ENCODE measurements at regions not wholly inside any gene's neighbourhood (a gene's known extent, or its start where the extent isn't known, plus 50 kb on each side); places are given as distances from the start of the nearest gene placed in this dataset.

DNA sequence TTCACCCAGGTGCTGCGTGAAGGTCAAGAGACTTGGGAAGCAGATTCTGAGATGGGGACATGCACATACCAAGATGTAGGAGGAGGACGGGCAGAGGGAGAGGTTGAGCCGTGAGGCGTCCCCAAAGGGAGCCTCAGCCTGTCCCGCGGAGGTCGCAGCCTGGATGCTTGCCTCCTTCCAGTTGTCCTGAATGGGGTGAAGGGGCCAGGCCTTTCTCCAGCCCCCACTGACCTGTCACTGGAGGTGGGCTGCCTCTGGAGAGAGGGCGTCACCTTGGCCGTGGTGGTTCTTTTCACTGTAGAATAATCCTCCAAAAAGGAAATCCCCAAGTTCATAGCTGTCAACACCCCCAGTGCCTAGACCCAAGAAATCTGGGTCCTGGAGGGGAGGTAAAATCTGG is 283.0 kb upstream of the VSTM2A start:
- ATAC-seq: no peak
- TF ChIP-seq ZFP30 (CRISPR knock-in tag; IDR thresholded peaks at IDR 0.05): no peak
- TF ChIP-seq, protein P1, sequence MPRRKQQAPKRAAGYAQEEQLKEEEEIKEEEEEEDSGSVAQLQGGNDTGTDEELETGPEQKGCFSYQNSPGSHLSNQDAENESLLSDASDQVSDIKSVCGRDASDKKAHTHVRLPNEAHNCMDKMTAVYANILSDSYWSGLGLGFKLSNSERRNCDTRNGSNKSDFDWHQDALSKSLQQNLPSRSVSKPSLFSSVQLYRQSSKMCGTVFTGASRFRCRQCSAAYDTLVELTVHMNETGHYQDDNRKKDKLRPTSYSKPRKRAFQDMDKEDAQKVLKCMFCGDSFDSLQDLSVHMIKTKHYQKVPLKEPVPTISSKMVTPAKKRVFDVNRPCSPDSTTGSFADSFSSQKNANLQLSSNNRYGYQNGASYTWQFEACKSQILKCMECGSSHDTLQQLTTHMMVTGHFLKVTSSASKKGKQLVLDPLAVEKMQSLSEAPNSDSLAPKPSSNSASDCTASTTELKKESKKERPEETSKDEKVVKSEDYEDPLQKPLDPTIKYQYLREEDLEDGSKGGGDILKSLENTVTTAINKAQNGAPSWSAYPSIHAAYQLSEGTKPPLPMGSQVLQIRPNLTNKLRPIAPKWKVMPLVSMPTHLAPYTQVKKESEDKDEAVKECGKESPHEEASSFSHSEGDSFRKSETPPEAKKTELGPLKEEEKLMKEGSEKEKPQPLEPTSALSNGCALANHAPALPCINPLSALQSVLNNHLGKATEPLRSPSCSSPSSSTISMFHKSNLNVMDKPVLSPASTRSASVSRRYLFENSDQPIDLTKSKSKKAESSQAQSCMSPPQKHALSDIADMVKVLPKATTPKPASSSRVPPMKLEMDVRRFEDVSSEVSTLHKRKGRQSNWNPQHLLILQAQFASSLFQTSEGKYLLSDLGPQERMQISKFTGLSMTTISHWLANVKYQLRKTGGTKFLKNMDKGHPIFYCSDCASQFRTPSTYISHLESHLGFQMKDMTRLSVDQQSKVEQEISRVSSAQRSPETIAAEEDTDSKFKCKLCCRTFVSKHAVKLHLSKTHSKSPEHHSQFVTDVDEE (CRISPR knock-in tag; IDR thresholded peaks at IDR 0.05): no peak
- TF ChIP-seq ZNF565 (CRISPR knock-in tag; conservative IDR thresholded peaks at IDR 0.05; ENCODE audit: low read depth): no peak
- no peak for TF ChIP-seq ZFP3 (CRISPR knock-in tag; IDR thresholded peaks at IDR 0.05)
- TF ChIP-seq PPARA (CRISPR knock-in tag; IDR thresholded peaks at IDR 0.05; ENCODE audit: borderline replicate concordance): no peak

DNA sequence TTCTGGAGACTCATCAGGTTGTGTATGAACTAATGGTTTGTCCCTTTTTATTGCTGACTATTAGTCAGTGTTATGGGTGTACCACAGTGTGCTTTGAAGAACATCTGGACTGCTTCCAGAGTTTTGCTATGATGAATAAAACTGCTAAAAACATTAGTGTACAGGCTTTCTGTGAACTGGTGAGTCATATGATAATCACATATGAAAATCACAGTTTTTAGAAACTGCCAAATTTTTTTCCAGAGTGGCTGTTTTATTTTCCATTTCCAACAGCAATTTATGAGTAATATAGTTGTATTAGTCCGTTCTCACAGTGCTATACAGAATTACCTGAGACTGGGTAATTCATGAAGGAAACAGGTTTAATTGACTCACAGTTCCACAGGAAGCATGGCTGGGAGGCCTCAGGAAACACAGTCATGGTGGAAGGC is 281.2 kb upstream of the VSTM2A start:
- no peak for ATAC-seq
- TF ChIP-seq TCF4 (CRISPR knock-in tag; IDR thresholded peaks at IDR 0.05; ENCODE audit: borderline replicate concordance) (no peak), ZFP3 (CRISPR knock-in tag; IDR thresholded peaks at IDR 0.05) (no peak), CSDC2 (CRISPR knock-in tag; IDR thresholded peaks at IDR 0.05) (no peak), PPARA (CRISPR knock-in tag; IDR thresholded peaks at IDR 0.05; ENCODE audit: borderline replicate concordance) (no peak), TOX (CRISPR knock-in tag; IDR thresholded peaks at IDR 0.05; ENCODE audit: borderline replicate concordance) (no peak), ZC3H10 (CRISPR knock-in tag; IDR thresholded peaks at IDR 0.05) (no peak), GLIS3 (CRISPR knock-in tag; IDR thresholded peaks at IDR 0.05) (no peak), ZFP30 (CRISPR knock-in tag; IDR thresholded peaks at IDR 0.05) (no peak), ZNF70 (CRISPR knock-in tag; IDR thresholded peaks at IDR 0.05) (no peak), ZNF8 (CRISPR knock-in tag; IDR thresholded peaks at IDR 0.05) (no peak), BACH2 (CRISPR knock-in tag; IDR thresholded peaks at IDR 0.05; ENCODE audit: borderline replicate concordance) (no peak), RARB (CRISPR knock-in tag; IDR thresholded peaks at IDR 0.05) (no peak)
- TF ChIP-seq, protein P1 (CRISPR knock-in tag; IDR thresholded peaks at IDR 0.05): no peak
- TF ChIP-seq, protein P2, sequence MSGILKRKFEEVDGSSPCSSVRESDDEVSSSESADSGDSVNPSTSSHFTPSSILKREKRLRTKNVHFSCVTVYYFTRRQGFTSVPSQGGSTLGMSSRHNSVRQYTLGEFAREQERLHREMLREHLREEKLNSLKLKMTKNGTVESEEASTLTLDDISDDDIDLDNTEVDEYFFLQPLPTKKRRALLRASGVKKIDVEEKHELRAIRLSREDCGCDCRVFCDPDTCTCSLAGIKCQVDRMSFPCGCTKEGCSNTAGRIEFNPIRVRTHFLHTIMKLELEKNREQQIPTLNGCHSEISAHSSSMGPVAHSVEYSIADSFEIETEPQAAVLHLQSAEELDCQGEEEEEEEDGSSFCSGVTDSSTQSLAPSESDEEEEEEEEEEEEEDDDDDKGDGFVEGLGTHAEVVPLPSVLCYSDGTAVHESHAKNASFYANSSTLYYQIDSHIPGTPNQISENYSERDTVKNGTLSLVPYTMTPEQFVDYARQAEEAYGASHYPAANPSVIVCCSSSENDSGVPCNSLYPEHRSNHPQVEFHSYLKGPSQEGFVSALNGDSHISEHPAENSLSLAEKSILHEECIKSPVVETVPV (CRISPR knock-in tag; IDR thresholded peaks at IDR 0.05): no peak
- TF ChIP-seq, protein P3, sequence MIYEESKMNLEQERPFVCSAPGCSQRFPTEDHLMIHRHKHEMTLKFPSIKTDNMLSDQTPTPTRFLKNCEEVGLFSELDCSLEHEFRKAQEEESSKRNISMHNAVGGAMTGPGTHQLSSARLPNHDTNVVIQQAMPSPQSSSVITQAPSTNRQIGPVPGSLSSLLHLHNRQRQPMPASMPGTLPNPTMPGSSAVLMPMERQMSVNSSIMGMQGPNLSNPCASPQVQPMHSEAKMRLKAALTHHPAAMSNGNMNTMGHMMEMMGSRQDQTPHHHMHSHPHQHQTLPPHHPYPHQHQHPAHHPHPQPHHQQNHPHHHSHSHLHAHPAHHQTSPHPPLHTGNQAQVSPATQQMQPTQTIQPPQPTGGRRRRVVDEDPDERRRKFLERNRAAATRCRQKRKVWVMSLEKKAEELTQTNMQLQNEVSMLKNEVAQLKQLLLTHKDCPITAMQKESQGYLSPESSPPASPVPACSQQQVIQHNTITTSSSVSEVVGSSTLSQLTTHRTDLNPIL (CRISPR knock-in tag; IDR thresholded peaks at IDR 0.05; ENCODE audit: low read depth): no peak

DNA sequence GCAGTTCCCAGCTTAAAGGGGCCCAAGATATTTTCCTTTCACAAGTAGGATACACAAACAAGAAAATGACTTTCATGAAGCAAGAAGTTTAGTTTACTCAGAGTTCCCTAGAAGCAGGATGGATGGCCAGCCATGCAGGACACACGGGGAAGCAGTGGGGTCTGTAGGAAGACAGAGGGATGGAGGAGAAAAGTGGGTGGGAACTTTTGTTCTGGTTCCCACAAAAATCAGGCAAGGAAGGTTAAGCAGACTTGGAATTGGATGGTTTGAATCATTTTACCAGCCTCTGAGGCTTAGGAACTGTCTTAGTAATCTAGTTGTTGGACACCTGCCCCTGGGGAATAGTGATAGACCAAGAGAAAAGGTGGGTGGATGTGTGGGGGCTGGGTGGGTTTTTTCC is 263.3 kb upstream of the VSTM2A start:
- ATAC-seq: no peak
- TF ChIP-seq PPARA (CRISPR knock-in tag; IDR thresholded peaks at IDR 0.05; ENCODE audit: borderline replicate concordance): no peak
- TF ChIP-seq ESRRG (CRISPR knock-in tag; IDR thresholded peaks at IDR 0.05): no peak
- TF ChIP-seq ZNF565 (CRISPR knock-in tag; conservative IDR thresholded peaks at IDR 0.05; ENCODE audit: low read depth): no peak
- TF ChIP-seq, protein P1 (CRISPR knock-in tag; IDR thresholded peaks at IDR 0.05): no peak
- no peak for TF ChIP-seq ZC3H10 (CRISPR knock-in tag; IDR thresholded peaks at IDR 0.05)
- TF ChIP-seq, protein P3 (CRISPR knock-in tag; IDR thresholded peaks at IDR 0.05; ENCODE audit: low read depth): no peak
- TF ChIP-seq ZFP30 (CRISPR knock-in tag; IDR thresholded peaks at IDR 0.05): no peak
- TF ChIP-seq BACH2 (CRISPR knock-in tag; IDR thresholded peaks at IDR 0.05; ENCODE audit: borderline replicate concordance): no peak
- no peak for TF ChIP-seq ISL1 (CRISPR knock-in tag; IDR thresholded peaks at IDR 0.05)
- TF ChIP-seq, protein P4, sequence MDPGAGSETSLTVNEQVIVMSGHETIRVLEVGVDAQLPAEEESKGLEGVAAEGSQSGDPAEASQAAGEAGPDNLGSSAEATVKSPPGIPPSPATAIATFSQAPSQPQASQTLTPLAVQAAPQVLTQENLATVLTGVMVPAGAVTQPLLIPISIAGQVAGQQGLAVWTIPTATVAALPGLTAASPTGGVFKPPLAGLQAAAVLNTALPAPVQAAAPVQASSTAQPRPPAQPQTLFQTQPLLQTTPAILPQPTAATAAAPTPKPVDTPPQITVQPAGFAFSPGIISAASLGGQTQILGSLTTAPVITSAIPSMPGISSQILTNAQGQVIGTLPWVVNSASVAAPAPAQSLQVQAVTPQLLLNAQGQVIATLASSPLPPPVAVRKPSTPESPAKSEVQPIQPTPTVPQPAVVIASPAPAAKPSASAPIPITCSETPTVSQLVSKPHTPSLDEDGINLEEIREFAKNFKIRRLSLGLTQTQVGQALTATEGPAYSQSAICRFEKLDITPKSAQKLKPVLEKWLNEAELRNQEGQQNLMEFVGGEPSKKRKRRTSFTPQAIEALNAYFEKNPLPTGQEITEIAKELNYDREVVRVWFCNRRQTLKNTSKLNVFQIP (CRISPR knock-in tag; IDR thresholded peaks at IDR 0.05; ENCODE audit: borderline replicate concordance, low read depth): no peak
- no peak for TF ChIP-seq TCF4 (CRISPR knock-in tag; IDR thresholded peaks at IDR 0.05; ENCODE audit: borderline replicate concordance)
- no peak for TF ChIP-seq CSDC2 (CRISPR knock-in tag; IDR thresholded peaks at IDR 0.05)
- TF ChIP-seq ZFP3 (CRISPR knock-in tag; IDR thresholded peaks at IDR 0.05): no peak
- TF ChIP-seq, protein P5, sequence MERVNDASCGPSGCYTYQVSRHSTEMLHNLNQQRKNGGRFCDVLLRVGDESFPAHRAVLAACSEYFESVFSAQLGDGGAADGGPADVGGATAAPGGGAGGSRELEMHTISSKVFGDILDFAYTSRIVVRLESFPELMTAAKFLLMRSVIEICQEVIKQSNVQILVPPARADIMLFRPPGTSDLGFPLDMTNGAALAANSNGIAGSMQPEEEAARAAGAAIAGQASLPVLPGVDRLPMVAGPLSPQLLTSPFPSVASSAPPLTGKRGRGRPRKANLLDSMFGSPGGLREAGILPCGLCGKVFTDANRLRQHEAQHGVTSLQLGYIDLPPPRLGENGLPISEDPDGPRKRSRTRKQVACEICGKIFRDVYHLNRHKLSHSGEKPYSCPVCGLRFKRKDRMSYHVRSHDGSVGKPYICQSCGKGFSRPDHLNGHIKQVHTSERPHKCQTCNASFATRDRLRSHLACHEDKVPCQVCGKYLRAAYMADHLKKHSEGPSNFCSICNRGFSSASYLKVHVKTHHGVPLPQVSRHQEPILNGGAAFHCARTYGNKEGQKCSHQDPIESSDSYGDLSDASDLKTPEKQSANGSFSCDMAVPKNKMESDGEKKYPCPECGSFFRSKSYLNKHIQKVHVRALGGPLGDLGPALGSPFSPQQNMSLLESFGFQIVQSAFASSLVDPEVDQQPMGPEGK (CRISPR knock-in tag; IDR thresholded peaks at IDR 0.05; ENCODE audit: borderline replicate concordance): no peak
